ENCODE measurements at regions not wholly inside any gene's neighbourhood (a gene's known extent, or its start where the extent isn't known, plus 50 kb on each side); places are given as distances from the start of the nearest gene placed in this dataset.

- peaks cover 0 to 2% of the 10 kb centered on the region in 2 donors for H3K4me1 ChIP-seq (ENCODE audit: control insufficient read depth in 2 of 2, insufficient read depth in 2 of 2, low read length in 1 of 2)
- H3K27ac ChIP-seq (ENCODE audit: low read depth in 2 of 2, low read length in 1 of 2), result no peak overlapping the region
- 91 to 93% methylated on average over 8 of the region's 8 CpGs for WGBS, 2 donors
- no peaks in the 10 kb centered on the region for H3K36me3 ChIP-seq (ENCODE audit: control insufficient read depth in 2 of 2, insufficient read depth in 2 of 2, low read length in 1 of 2)
- no peaks in the 10 kb centered on the region for H3K27me3 ChIP-seq (ENCODE audit: control insufficient read depth in 1 of 2, insufficient read depth in 2 of 2, low read length in 2 of 2)
- no peak overlapping the region for H3K4me3 ChIP-seq (ENCODE audit: low read depth in 1 of 2, low read length in 2 of 2)
- H3K9me3 ChIP-seq (ENCODE audit: control insufficient read depth in 2 of 2, insufficient read depth in 1 of 2, low read depth in 1 of 2, low read length in 1 of 2), result no peaks in the 10 kb centered on the region
Observed at GRCh38 chr12:98421316-98421715, 94.1 kb upstream of the TMPO start.

GRCh38 chr12:98422359-98422758 is 93.0 kb upstream of the TMPO start:
- no peak overlapping the region for H3K27ac ChIP-seq (ENCODE audit: low read depth in 2 of 2, low read length in 1 of 2)
- 86 to 88% methylated on average over 11 of the region's 11 CpGs for WGBS, 2 donors
- no peaks in the 10 kb centered on the region for H3K27me3 ChIP-seq (ENCODE audit: control insufficient read depth in 1 of 2, insufficient read depth in 2 of 2, low read length in 2 of 2)
- no peaks in the 10 kb centered on the region for H3K9me3 ChIP-seq (ENCODE audit: control insufficient read depth in 2 of 2, insufficient read depth in 1 of 2, low read depth in 1 of 2, low read length in 1 of 2)
- H3K36me3 ChIP-seq (ENCODE audit: control insufficient read depth in 2 of 2, insufficient read depth in 2 of 2, low read length in 1 of 2), result no peaks in the 10 kb centered on the region
- H3K4me3 ChIP-seq (ENCODE audit: low read depth in 1 of 2, low read length in 2 of 2), result no peak overlapping the region
- peaks cover 0 to 2% of the 10 kb centered on the region in 2 donors for H3K4me1 ChIP-seq (ENCODE audit: control insufficient read depth in 2 of 2, insufficient read depth in 2 of 2, low read length in 1 of 2)

- Histone ChIP-seq H3K36me3 (ENCODE audit: control insufficient read depth in 2 of 2, insufficient read depth in 2 of 2, low read length in 1 of 2) (no peaks in the 10 kb centered on the region), H3K27me3 (ENCODE audit: control insufficient read depth in 1 of 2, insufficient read depth in 2 of 2, low read length in 2 of 2) (no peaks in the 10 kb centered on the region), H3K4me1 (ENCODE audit: control insufficient read depth in 2 of 2, insufficient read depth in 2 of 2, low read length in 1 of 2) (peaks cover 0 to 2% of the 10 kb centered on the region in 2 donors), H3K9me3 (ENCODE audit: control insufficient read depth in 2 of 2, insufficient read depth in 1 of 2, low read depth in 1 of 2, low read length in 1 of 2) (no peaks in the 10 kb centered on the region), H3K4me3 (ENCODE audit: low read depth in 1 of 2, low read length in 2 of 2) (no peak overlapping the region), H3K27ac (ENCODE audit: low read depth in 2 of 2, low read length in 1 of 2) (no peak overlapping the region)
- WGBS, 2 donors, result 70 to 89% methylated on average over 4 of the region's 4 CpGs
Observed at GRCh38 chr12:98422812-98423211, 92.6 kb upstream of the TMPO start.

- WGBS, 2 donors, result 61 to 91% methylated on average over 2 of the region's 2 CpGs
- no peak overlapping the region for H3K27ac ChIP-seq (ENCODE audit: low read depth in 2 of 2, low read length in 1 of 2)
- H3K4me3 ChIP-seq (ENCODE audit: low read depth in 1 of 2, low read length in 2 of 2), result no peak overlapping the region
- peaks cover 0 to 2% of the 10 kb centered on the region in 2 donors for H3K4me1 ChIP-seq (ENCODE audit: control insufficient read depth in 2 of 2, insufficient read depth in 2 of 2, low read length in 1 of 2)
- H3K27me3 ChIP-seq (ENCODE audit: control insufficient read depth in 1 of 2, insufficient read depth in 2 of 2, low read length in 2 of 2), result no peaks in the 10 kb centered on the region
- H3K9me3 ChIP-seq (ENCODE audit: control insufficient read depth in 2 of 2, insufficient read depth in 1 of 2, low read depth in 1 of 2, low read length in 1 of 2), result no peaks in the 10 kb centered on the region
- no peaks in the 10 kb centered on the region for H3K36me3 ChIP-seq (ENCODE audit: control insufficient read depth in 2 of 2, insufficient read depth in 2 of 2, low read length in 1 of 2)
Observed at GRCh38 chr12:98423963-98424362, 91.4 kb upstream of the TMPO start.

- Histone ChIP-seq H3K27me3 (ENCODE audit: control insufficient read depth in 1 of 2, insufficient read depth in 2 of 2, low read length in 2 of 2) (no peaks in the 10 kb centered on the region), H3K9me3 (ENCODE audit: control insufficient read depth in 2 of 2, insufficient read depth in 1 of 2, low read depth in 1 of 2, low read length in 1 of 2) (no peaks in the 10 kb centered on the region), H3K4me3 (ENCODE audit: low read depth in 1 of 2, low read length in 2 of 2) (no peak overlapping the region), H3K4me1 (ENCODE audit: control insufficient read depth in 2 of 2, insufficient read depth in 2 of 2, low read length in 1 of 2) (no peaks in the 10 kb centered on the region), H3K36me3 (ENCODE audit: control insufficient read depth in 2 of 2, insufficient read depth in 2 of 2, low read length in 1 of 2) (no peaks in the 10 kb centered on the region), H3K27ac (ENCODE audit: low read depth in 2 of 2, low read length in 1 of 2) (no peak overlapping the region)
- WGBS, 2 donors, result 15 to 16% methylated on average over 9 of the region's 9 CpGs
Observed at GRCh38 chr12:98424726-98425401, 90.5 kb upstream of the TMPO start.

GRCh38 chr12:98425859-98426258 is 89.5 kb upstream of the TMPO start:
- Histone ChIP-seq H3K9me3 (ENCODE audit: control insufficient read depth in 2 of 2, insufficient read depth in 1 of 2, low read depth in 1 of 2, low read length in 1 of 2) (no peaks in the 10 kb centered on the region), H3K4me3 (ENCODE audit: low read depth in 1 of 2, low read length in 2 of 2) (no peak overlapping the region), H3K27me3 (ENCODE audit: control insufficient read depth in 1 of 2, insufficient read depth in 2 of 2, low read length in 2 of 2) (no peaks in the 10 kb centered on the region), H3K4me1 (ENCODE audit: control insufficient read depth in 2 of 2, insufficient read depth in 2 of 2, low read length in 1 of 2) (no peaks in the 10 kb centered on the region), H3K36me3 (ENCODE audit: control insufficient read depth in 2 of 2, insufficient read depth in 2 of 2, low read length in 1 of 2) (no peaks in the 10 kb centered on the region), H3K27ac (ENCODE audit: low read depth in 2 of 2, low read length in 1 of 2) (no peak overlapping the region)
- WGBS, 2 donors, result 67 to 80% methylated on average over 4 of the region's 4 CpGs

GRCh38 chr12:98431089-98431488 is 84.3 kb upstream of the TMPO start:
- no peaks in the 10 kb centered on the region for H3K4me1 ChIP-seq (ENCODE audit: control insufficient read depth in 2 of 2, insufficient read depth in 2 of 2, low read length in 1 of 2)
- no peak overlapping the region for H3K4me3 ChIP-seq (ENCODE audit: low read depth in 1 of 2, low read length in 2 of 2)
- H3K27ac ChIP-seq (ENCODE audit: low read depth in 2 of 2, low read length in 1 of 2), result no peak overlapping the region
- H3K27me3 ChIP-seq (ENCODE audit: control insufficient read depth in 1 of 2, insufficient read depth in 2 of 2, low read length in 2 of 2), result no peaks in the 10 kb centered on the region
- no peaks in the 10 kb centered on the region for H3K36me3 ChIP-seq (ENCODE audit: control insufficient read depth in 2 of 2, insufficient read depth in 2 of 2, low read length in 1 of 2)
- no peaks in the 10 kb centered on the region for H3K9me3 ChIP-seq (ENCODE audit: control insufficient read depth in 2 of 2, insufficient read depth in 1 of 2, low read depth in 1 of 2, low read length in 1 of 2)
- 90 to 91% methylated on average over 3 of the region's 3 CpGs for WGBS, 2 donors

- WGBS, 2 donors, result 91% methylated on average over 4 of the region's 4 CpGs
- Histone ChIP-seq H3K4me3 (ENCODE audit: low read depth in 1 of 2, low read length in 2 of 2) (no peak overlapping the region), H3K4me1 (ENCODE audit: control insufficient read depth in 2 of 2, insufficient read depth in 2 of 2, low read length in 1 of 2) (peaks cover 0 to 2% of the 10 kb centered on the region in 2 donors), H3K27me3 (ENCODE audit: control insufficient read depth in 1 of 2, insufficient read depth in 2 of 2, low read length in 2 of 2) (no peaks in the 10 kb centered on the region), H3K36me3 (ENCODE audit: control insufficient read depth in 2 of 2, insufficient read depth in 2 of 2, low read length in 1 of 2) (no peaks in the 10 kb centered on the region), H3K9me3 (ENCODE audit: control insufficient read depth in 2 of 2, insufficient read depth in 1 of 2, low read depth in 1 of 2, low read length in 1 of 2) (no peaks in the 10 kb centered on the region), H3K27ac (ENCODE audit: low read depth in 2 of 2, low read length in 1 of 2) (no peak overlapping the region)
Observed at GRCh38 chr12:98437166-98437565, 78.2 kb upstream of the TMPO start.

- Histone ChIP-seq H3K27ac (ENCODE audit: low read depth in 2 of 2, low read length in 1 of 2) (no peak overlapping the region), H3K4me3 (ENCODE audit: low read depth in 1 of 2, low read length in 2 of 2) (no peak overlapping the region), H3K9me3 (ENCODE audit: control insufficient read depth in 2 of 2, insufficient read depth in 1 of 2, low read depth in 1 of 2, low read length in 1 of 2) (no peaks in the 10 kb centered on the region), H3K4me1 (ENCODE audit: control insufficient read depth in 2 of 2, insufficient read depth in 2 of 2, low read length in 1 of 2) (peaks cover 0 to 2% of the 10 kb centered on the region in 2 donors), H3K27me3 (ENCODE audit: control insufficient read depth in 1 of 2, insufficient read depth in 2 of 2, low read length in 2 of 2) (no peaks in the 10 kb centered on the region), H3K36me3 (ENCODE audit: control insufficient read depth in 2 of 2, insufficient read depth in 2 of 2, low read length in 1 of 2) (no peaks in the 10 kb centered on the region)
- WGBS, 2 donors, result 86 to 88% methylated on average over 1 of the region's 1 CpG
Observed at GRCh38 chr12:98437806-98438595, 77.4 kb upstream of the TMPO start.

Data from esophagus (tissue), 2 donors.